ENCODE measurements at regions not wholly inside any gene's neighbourhood (a gene's known extent, or its start where the extent isn't known, plus 50 kb on each side); places are given as distances from the start of the nearest gene placed in this dataset.

DNA sequence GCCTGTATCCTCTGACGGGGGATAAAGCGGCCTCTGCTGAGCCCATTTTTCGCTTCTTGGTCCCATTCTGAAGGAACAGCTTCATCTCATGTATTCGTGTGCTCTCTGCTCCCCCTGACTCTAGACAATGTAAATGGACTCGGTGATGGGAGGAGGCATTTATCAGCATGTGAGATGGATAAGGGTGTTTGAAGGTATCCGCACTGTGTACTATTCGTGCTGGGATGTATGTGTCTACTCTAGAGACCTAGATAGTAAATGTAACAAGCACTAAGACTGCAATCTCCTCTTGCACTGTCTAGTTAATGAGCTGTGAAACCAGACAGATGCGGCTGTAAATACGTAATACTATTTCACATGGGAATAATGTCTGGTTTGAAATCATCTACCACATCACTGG is 134.6 kb upstream of the ARGLU1 start:
- peaks cover 4% of the 10 kb centered on the region; the same call in 1 of the 2 replicates for H3K4me1 ChIP-seq (ENCODE audit: control insufficient read depth, insufficient read depth, low read length)
- H3K36me3 ChIP-seq (ENCODE audit: control insufficient read depth in 2 of 2, insufficient read depth in 1 of 2, low read length in 2 of 2): no peaks in the 10 kb centered on the region
- no peaks in the 10 kb centered on the region for H3K9me3 ChIP-seq (ENCODE audit: control insufficient read depth, insufficient read depth, low read depth, low read length)
- no peak overlapping the region for H3K27ac ChIP-seq (ENCODE audit: extremely low read depth, low read depth, low read length)
- H3K4me3 ChIP-seq (ENCODE audit: low read depth, low read length): no peak overlapping the region
- ChIA-PET POLR2A (no interaction called here), CTCF (no interaction called here)
- TF ChIP-seq, protein P1, sequence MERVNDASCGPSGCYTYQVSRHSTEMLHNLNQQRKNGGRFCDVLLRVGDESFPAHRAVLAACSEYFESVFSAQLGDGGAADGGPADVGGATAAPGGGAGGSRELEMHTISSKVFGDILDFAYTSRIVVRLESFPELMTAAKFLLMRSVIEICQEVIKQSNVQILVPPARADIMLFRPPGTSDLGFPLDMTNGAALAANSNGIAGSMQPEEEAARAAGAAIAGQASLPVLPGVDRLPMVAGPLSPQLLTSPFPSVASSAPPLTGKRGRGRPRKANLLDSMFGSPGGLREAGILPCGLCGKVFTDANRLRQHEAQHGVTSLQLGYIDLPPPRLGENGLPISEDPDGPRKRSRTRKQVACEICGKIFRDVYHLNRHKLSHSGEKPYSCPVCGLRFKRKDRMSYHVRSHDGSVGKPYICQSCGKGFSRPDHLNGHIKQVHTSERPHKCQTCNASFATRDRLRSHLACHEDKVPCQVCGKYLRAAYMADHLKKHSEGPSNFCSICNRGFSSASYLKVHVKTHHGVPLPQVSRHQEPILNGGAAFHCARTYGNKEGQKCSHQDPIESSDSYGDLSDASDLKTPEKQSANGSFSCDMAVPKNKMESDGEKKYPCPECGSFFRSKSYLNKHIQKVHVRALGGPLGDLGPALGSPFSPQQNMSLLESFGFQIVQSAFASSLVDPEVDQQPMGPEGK (tag by site-specific recombination; IDR thresholded peaks at IDR 0.05): no peak
- no peak for TF ChIP-seq ZNF549 (tag by site-specific recombination; IDR thresholded peaks at IDR 0.05)
- no peak for TF ChIP-seq ZEB2 (tag by site-specific recombination; IDR thresholded peaks at IDR 0.05)
- TF ChIP-seq TRIM28 (IDR thresholded peaks at IDR 0.05; ENCODE audit: borderline replicate concordance, low read length): no peak
- TF ChIP-seq, protein P2, sequence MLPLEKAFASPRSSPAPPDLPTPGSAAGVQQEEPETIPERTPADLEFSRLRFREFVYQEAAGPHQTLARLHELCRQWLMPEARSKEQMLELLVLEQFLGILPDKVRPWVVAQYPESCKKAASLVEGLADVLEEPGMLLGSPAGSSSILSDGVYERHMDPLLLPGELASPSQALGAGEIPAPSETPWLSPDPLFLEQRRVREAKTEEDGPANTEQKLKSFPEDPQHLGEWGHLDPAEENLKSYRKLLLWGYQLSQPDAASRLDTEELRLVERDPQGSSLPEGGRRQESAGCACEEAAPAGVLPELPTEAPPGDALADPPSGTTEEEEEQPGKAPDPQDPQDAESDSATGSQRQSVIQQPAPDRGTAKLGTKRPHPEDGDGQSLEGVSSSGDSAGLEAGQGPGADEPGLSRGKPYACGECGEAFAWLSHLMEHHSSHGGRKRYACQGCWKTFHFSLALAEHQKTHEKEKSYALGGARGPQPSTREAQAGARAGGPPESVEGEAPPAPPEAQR (tag by site-specific recombination; IDR thresholded peaks at IDR 0.05): no peak
- no peak for TF ChIP-seq ZBTB21 (tag by site-specific recombination; IDR thresholded peaks at IDR 0.05)
- no peak for TF ChIP-seq ZNF391 (tag by site-specific recombination; IDR thresholded peaks at IDR 0.05; ENCODE audit: borderline replicate concordance, low read depth)
- no peak for TF ChIP-seq ZNF248 (tag by site-specific recombination; IDR thresholded peaks at IDR 0.05)
- TF ChIP-seq ZNF747 (tag by site-specific recombination; IDR thresholded peaks at IDR 0.05): no peak
- no peak for TF ChIP-seq HOXC10 (CRISPR knock-in tag; IDR thresholded peaks at IDR 0.05)
- no peak for TF ChIP-seq FEZF1 (tag by site-specific recombination; IDR thresholded peaks at IDR 0.05)

DNA sequence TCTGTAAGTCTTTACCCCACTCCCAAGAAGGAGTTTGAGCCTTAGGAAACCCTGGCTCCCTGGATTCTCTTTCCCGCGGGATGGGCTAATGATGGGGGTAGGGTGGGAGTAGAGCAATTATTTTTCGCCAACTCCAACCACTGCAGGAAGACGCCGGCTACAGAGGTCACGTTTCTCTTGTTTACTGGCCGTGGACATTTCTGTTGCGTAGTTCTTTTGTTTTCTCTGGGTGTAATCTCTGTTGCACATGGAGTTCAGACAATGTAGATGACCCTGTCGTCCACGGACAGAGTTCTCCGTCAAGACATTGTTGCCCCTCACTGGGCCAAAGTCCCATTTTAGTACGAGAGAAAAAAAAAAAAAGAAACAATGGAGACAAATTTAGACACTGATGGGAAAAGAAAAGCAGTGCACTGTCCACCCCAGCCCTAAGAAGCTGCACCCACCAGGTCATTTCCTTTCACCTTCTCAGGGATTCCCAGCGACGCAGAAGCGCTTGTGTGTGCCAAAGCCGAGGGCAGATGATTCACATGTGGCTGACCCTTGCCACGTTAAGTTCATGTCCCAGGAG is 133.9 kb upstream of the ARGLU1 start:
- POLR2A ChIA-PET: no interaction called here
- Histone ChIP-seq H3K9me3 (ENCODE audit: control insufficient read depth, insufficient read depth, low read depth, low read length) (no peaks in the 10 kb centered on the region), H3K4me3 (ENCODE audit: low read depth, low read length) (no peak overlapping the region), H3K27ac (ENCODE audit: extremely low read depth, low read depth, low read length) (no peak overlapping the region), H3K4me1 (ENCODE audit: control insufficient read depth, insufficient read depth, low read length) (peaks cover 4% of the 10 kb centered on the region; the same call in 1 of the 2 replicates), H3K36me3 (ENCODE audit: control insufficient read depth in 2 of 2, insufficient read depth in 1 of 2, low read length in 2 of 2) (no peaks in the 10 kb centered on the region)
- TF ChIP-seq ZNF391 (tag by site-specific recombination; IDR thresholded peaks at IDR 0.05; ENCODE audit: borderline replicate concordance, low read depth) (no peak), BCL11A (tag by site-specific recombination; IDR thresholded peaks at IDR 0.05; ENCODE audit: low read depth) (no peak), ZFP69B (tag by site-specific recombination; IDR thresholded peaks at IDR 0.05) (no peak), ZEB2 (tag by site-specific recombination; IDR thresholded peaks at IDR 0.05) (no peak), GLI4 (tag by site-specific recombination; IDR thresholded peaks at IDR 0.05) (no peak), ZNF292 (tag by site-specific recombination; IDR thresholded peaks at IDR 0.05; ENCODE audit: borderline replicate concordance, low read depth) (no peak), ZNF19 (tag by site-specific recombination; IDR thresholded peaks at IDR 0.05; ENCODE audit: low read depth) (no peak), ZNF629 (tag by site-specific recombination; IDR thresholded peaks at IDR 0.05) (no peak), ZNF707 (tag by site-specific recombination; IDR thresholded peaks at IDR 0.05) (no peak), ZNF510 (tag by site-specific recombination; IDR thresholded peaks at IDR 0.05; ENCODE audit: insufficient replicate concordance) (no peak), ZBTB20 (tag by site-specific recombination; IDR thresholded peaks at IDR 0.05) (no peak), ZNF112 (tag by site-specific recombination; IDR thresholded peaks at IDR 0.05) (no peak), ZNF560 (tag by site-specific recombination; IDR thresholded peaks at IDR 0.05; ENCODE audit: borderline replicate concordance) (no peak), YY1 (tag by site-specific recombination; IDR thresholded peaks at IDR 0.05) (no peak), SCRT1 (tag by site-specific recombination; IDR thresholded peaks at IDR 0.05; ENCODE audit: borderline replicate concordance) (no peak)
- CTCF ChIA-PET: no interaction called here
